ENCODE measurements at regions not wholly inside any gene's neighbourhood (a gene's known extent, or its start where the extent isn't known, plus 50 kb on each side); places are given as distances from the start of the nearest gene placed in this dataset.

DNA sequence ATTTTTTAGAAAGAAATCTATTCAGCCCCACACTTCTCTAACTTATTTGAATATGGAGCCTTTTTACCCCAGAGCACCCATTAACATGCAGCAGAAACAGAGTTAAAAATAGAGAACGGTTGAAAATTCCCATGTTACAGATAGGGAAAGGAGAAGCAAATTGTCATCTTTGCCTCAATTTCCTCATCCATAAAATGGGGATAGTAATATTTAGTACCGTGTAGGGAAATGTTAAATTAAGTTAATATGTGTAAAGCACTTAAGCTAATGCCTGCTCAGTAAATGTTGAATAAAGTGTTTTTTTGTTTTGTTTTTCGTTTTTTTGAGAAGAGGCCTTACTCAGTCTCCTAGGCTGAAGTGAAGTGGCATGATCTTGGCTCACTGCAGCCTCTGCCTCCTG, 50.3 kb downstream of the NAV1 start:
- no peak for DNase-seq (ENCODE audit: low read depth)

DNA sequence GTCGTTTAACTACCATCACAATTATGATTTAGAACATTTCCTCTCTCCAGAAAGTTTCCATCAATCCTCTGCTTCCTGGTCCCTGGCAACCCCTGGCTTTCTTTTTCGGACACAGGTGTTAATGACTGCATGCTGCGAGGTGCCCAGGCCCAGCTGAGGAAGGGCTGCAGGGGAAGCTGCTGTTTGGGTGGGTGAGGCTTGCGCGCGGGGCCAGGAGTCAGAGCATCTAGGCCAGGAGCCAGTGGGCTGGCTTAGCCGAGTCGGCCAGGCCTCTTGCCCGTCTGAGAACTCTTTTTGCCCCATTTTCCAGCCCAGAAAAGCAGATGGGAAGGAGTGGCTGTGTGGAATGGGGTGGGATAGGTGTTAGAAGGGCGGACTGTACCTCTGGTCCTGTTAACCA, 51.5 kb downstream of the NAV1 start:
- DNase-seq (ENCODE audit: low read depth), result no peak

DNA sequence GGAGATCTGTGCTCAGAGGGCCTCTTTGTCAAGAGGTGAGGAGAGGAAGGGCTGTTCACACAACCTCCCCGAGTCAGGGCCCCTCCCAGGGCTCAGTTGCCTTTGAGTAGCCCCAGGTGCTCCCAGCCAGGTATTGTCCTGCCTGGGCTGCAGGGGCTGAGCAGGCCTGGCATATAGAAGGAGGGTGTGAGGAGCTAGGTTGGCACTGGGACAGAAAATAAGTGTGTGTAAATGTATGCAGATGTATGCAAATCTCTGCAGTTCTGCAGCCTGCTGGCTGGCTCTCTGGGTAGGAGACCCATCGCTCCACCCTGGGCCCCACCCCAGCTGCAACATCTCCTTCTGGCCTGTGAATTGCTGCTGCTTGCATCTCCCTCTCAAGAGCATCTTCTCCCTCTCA, 52.4 kb downstream of the NAV1 start:
- no peak for DNase-seq (ENCODE audit: low read depth)

DNA sequence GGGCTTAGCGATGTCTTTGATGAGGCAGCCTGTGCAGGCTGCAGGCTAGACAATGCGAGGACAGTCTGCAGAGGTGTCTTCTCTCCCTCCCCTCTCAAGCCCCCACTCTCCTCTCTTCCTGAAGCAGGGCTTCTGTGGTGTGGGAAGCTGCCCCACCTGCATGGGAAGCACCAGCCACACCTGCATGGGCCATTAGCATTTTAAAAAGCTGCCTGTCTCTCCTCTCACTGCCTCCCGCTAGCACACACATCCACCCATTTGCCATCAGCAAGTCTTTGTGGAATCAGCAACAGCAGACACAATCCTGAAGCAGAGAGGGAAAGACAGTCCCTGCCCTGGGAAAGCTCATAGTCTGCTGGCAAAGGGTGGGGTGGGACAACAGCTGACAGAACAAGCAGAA, 53.1 kb downstream of the NAV1 start:
- DNase-seq (ENCODE audit: low read depth), result no peak

DNA sequence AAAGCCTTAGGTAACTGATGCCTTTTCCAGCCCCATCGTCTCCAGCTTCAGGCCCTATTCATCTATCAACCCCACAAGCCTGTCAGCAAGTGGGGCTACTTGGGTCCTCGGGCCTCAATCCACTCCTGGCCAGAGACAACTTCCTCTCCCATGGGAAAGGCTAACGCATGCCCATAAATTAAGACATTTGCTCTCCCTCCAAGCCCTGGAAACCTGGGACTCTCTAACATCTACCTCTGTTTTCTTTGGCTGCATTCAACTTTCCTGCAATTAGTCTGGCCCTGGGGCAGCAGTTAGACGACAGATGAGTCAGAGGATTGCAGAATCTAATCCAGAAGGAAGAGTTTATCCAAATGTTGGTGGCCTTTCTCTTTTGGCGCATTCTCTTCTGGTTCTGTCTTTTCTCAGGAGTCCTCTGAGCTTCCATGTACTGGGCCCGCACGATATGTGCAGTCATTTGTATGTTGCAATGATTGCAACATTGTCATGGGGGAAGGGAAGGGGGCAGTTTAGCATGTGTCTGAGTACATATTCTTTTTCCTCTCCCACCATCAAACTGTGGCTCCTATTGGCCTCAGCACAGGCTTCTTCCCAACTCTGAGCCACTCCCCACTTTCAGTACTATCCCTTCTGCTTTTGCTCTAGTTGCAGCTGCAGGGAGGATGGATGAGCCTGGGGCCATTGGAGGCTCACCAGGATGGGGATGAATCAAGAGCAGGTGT, 54.4 kb downstream of the NAV1 start:
- no peak for DNase-seq (ENCODE audit: low read depth)

DNA sequence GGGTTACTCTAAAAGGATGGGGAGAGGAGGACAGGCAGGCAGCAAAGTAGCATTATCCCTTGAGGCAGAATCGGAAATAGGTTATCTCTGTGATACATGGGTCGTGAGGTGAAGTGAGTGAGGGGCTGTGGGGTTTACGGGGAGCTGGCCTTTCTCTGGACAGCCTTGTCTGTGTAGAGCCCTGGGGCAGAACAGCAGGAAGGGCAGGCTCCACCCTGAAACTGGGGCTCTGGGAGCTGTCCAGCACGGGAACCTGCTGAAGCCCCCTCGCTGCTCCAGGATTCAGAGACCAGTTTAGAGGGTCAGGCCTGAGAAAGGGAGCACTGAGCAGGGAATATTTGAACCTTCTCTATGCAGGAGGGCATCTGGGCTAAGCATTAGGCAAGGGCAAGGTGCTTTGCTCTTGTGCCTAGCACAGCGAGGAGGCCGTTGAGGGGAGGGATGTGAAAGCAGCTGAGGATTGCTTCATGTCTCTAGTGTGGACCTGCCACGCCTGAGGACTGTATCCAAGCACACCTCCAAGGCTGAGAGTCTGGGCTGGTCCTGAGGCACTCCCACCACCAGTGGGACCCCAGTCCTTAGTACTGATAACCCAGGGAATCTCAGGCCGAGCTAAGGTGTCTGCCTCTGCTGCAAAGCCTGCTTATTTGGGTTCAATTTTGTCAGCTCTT, 55.8 kb downstream of the NAV1 start:
- no peak for DNase-seq (ENCODE audit: low read depth)

DNA sequence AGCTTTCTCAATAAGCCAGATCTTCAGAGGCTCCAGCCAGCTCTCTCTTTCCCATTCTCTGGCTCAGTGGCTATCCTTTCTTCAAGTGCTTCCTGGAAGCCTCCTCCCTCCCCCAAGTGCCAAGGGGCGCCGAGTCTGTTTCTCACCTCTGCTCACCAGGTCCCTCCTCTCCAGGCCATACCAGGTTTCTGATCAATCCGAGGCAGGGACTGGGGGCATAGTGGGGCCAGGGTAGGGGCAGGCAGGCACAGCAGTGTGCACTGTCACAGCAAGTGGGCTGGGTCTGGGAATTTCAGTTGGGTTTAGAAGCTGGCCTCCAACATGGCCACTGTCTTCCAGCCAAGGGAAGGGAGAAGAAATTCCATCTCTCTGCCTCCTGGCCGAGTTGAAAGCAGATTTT, 56.5 kb downstream of the NAV1 start:
- no peak for DNase-seq (ENCODE audit: low read depth)

DNA sequence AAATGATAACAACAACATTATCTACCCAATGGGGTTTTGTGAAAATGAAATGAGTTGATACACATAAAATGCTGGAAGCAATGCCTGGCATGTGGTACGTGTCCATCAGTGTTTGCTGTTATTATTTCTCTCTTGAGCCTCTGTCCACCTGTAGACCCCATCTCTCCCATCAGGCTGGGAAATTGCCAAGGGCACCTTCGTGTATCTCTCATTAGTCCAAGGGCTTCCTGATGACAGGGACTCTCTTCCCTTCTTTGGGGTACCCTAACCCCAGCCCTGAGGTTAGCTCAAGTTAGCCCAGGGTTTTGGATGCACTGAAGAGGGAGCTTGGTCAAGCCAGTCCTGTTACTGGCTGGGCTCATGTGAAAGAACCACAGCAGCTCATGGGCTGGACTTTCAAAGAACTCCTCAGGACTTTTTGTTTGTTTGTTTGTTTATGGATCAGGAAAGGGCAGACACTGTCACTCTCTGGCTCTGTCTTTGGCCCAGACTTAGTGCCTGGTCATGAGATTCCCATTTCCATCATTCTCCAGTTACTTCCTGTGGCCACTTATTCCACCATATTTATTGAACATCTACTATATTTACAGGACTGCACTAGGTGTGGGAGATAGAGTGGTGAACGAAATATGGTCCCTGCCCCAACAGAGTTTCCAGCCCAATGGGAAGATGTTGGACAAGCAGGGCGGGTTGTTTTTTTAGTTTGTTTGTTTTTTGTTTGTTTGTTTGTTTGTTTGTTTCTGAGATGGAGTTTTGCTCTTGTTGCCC, 57.4 kb downstream of the NAV1 start:
- DNase-seq (ENCODE audit: low read depth), result no peak

DNA sequence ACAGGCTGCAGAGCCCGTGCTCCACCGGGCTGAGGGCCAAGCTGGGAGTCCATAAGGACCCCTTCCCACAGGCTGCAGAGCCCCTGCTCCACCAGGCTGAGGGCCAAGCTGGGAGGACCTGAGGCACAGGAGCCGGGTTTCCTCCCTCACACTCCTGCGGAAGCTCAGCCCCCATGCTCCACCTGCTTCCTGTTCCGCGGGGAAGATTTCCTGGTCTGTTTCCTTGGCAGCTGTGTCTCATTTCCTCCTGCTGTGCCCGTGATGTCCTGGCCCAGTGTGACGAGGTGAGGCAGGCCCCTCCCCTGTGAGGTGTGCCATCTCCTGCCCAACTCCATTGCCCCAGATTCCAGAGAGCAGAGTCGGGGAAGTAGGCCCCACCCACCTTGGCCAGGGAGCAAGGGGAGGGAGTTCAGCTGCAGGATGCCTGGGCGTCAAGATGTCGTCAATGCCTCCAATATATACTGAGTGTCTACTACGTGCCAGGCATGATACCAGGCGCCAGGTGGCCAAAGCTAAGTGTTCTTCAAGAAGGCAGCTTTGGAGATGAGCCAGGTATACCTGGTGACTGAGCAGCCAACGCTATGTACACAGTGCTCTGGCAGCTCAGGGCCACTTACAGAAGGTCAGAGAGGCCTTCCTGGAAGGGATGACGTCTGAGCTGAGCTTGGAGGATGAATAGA, 58.8 kb downstream of the NAV1 start:
- no peak for DNase-seq (ENCODE audit: low read depth)

DNA sequence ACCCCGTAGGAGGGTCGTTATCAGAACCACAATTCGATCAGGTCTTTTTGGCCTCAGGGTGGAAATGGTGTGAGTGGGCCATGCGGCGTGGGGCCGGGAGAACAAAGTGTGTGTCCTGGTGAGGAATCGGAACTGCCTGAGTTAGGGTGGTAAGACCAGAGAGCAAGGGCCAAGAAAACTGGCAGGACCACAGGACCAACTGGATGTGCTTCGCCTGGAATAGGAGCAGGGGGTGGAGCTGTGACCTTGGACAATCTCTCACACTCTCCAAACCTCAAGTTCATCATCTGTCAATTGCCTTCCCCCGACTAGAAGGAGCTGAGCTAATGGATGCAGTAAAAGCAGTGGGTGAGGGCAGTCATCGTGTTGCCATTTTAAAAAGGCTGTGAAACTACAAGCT, 59.5 kb downstream of the NAV1 start:
- no peak for DNase-seq (ENCODE audit: low read depth)

DNA sequence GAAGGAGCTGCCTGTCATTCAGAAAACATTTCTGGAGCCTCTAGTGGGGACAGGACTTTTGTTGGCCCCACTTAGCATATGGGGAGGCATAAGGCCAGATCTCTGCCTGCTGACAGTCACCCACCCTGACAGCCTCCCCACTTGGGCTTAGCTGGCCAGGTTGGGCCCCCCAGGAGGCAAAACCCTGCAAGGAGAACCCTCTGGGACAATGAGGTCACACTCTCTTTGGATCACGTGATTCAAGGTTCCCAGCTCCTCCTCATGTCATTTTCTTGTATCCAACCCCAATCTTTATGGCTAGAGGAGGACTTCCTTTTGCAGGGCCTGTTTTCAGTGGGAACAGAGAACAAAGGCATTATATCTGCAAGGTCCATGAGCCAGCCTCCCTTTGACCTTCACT, 60.0 kb downstream of the NAV1 start:
- no peak for DNase-seq (ENCODE audit: low read depth)

DNA sequence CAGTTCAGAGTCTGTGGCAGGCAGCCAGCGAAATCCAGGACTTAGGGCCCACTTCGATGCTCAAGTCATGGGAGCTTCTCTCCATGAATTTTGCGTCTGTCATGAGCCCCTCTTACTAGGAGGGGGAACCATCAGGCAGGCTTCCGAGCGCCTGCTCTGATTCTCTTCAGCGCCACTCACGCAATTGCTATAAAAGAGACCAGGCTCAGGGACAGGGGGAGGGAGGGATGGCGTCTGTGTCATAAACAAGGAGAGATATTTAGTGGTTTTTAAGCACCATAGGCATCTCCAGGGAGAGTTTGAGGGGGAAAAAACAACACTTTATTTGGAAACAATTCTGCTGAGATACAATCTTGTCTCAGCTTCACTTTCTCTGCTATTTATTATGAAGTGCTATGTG, 60.6 kb downstream of the NAV1 start:
- DNase-seq (ENCODE audit: low read depth), result no peak

DNA sequence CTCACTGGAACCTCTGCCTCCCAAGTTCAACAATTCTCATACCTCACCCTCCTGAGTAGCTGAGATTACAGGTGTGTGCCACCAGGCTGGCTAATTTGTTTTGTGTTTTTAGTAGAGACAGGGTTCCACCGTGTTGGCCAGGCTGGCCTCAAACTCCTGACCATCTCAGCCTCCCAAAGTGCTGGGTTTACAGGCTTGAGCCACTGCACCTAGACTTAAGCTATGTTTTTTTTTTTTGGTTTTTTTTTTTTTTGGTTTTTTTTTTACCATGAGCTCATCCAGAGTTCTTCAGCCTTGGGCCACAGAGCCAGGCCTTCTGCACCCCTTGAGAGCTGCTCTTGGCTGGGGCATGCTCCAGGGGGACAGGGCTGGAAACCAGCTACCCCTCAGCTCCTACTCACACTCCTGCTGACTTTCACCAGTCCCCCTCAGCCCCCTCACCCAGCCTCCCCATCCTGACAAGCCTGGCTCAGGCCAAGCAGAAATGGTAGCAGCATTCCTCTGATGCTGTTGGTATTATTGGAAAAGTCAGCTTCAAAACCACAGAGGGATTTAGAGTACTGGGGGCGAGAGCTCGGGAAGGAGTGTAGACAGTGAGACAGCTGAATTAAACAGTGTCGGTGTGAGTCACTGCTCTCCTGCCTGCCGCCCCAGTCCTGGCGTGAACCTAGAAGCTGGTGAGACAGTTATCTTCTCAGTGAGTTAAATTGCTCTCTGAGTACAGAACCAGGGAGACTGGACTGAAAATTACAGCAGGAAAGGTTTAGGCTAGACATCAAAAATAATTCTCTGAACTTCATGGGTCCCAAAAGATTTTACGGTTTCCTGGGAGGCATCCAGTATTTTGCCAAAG, 63.7 kb downstream of the NAV1 start:
- no peak for DNase-seq (ENCODE audit: low read depth)

DNA sequence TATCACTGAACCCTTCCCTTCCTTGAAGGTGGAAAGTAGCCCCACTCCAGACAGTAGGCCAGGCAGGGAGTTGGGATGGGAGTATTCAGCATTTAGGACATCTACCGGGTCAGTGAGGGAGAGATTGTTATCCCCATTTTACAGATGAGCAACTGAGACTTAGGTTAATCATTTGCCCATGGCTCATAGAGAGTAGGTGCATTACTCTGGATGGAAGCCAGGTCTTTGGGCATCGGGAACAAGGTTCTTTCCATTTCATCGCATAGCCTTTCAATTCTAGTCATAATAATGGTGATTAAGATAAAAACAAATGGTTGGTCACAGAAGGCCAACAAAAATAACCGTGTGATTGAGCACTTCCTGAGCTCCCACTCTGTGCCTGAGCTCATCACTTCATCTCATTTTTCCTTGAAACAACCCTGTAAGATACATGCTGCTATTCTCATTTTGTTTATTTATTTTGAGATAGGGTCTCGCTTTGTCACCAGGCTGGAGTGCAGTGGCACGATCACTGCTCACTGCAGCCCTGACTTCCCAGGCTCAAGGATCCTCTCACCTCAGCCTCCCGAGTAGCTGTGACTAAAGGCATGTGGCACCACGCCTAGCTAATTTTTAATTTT, 64.8 kb downstream of the NAV1 start:
- no peak for DNase-seq (ENCODE audit: low read depth)

DNA sequence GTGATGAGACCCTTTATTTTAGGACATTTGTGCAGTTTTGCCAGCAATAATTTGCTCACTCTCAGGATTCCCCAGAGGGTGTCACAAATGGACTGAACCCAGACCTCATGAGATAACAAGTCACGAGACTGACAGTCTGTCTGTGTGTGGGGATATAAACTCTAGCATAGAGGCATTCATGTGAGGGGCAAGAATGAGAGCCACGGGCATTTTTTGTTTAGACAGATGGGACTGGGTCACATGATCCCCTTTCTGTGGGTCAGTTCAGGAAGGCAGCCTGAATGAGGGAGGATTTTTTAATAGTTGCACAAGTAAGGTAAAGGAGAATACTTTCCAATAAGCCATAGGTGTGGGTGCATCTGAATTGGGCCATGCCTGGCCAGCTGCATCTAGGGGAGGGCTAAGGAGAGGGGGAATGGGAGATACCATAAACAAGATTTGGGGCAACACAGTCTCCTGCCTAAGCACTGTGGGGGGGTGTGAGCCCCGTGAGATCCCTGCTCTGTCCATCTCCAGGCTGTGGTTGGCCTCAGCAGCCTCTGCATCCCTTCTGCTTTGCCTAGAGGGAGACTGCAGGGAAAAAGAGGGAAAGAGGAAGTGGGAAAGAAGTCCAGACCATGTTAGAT, 66.6 kb downstream of the NAV1 start:
- no peak for DNase-seq (ENCODE audit: low read depth)

DNA sequence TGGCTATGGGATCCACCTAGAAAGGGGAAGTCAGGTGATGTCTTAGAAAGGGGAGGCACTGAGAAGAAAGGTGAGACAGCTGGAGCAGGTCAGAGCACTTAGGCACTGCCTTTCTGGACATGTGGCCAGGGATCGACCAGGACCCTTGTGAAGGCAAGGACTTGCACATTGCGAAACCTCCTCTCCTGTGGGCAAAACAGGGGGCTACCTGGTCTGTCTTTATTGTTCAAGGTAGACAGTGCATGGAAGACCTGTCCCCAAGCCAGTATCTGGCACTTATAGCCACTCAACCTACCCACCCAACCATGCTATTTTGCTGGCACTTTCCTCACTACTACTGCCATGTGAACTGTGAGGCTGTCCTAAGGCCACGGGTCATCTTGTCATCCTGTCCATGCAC, 67.2 kb downstream of the NAV1 start:
- no peak for DNase-seq (ENCODE audit: low read depth)

DNA sequence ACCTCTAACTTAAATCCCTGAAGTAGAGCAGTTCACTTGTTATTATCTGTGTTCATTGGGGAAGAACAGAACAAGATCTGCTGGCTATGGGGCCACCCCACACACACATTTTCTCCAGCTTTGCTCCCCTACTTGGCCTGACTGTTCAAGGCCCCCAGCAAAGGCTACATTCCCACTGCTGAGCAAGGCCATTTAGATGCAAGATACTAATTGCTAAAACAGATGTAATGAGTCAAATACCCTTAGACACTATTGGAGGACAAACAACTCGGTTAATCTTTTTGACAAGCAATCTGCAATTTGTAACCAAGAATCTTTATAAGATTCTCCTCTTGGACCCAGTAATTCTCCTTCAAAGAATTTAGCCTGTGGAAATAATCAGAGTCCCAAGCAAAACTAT, 67.7 kb downstream of the NAV1 start:
- DNase-seq (ENCODE audit: low read depth), result no peak

DNA sequence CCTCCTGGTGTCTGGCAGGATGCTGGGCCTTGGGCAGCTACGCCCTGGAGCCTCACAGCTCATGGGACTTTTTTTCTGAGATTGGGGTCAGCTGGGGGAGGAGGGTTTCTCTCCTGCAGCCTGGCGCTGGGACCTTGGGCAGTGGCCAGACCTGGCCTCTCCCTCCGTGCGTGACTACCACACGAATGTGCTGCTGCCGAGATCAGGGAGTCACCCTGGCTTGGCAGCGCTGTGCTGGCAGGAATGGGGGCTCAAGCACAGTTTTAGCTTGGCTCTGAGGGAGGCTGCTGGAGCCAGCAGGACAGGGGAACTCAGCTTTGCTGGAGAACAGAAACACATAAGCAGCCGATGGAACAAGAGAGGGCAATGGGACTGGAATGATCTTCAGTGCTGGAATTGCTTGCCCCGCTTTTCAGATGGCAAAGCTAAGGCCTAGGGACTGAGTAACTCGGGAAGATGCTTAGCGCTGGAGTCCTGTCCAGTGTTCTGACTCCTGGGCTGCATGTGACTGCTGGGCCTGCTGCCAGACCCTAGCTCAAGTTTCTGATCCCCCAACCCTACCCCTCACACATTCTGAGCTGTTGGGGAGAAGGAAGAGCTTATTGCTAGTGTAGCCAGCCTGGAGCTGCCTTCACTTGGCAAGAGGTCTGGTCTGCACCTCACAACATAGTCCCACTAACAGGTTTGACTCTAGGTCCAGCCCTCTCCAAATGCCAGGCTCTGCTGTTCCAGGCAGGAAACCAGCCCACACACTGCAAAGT, 69.9 kb downstream of the NAV1 start:
- no peak for DNase-seq (ENCODE audit: low read depth)

DNA sequence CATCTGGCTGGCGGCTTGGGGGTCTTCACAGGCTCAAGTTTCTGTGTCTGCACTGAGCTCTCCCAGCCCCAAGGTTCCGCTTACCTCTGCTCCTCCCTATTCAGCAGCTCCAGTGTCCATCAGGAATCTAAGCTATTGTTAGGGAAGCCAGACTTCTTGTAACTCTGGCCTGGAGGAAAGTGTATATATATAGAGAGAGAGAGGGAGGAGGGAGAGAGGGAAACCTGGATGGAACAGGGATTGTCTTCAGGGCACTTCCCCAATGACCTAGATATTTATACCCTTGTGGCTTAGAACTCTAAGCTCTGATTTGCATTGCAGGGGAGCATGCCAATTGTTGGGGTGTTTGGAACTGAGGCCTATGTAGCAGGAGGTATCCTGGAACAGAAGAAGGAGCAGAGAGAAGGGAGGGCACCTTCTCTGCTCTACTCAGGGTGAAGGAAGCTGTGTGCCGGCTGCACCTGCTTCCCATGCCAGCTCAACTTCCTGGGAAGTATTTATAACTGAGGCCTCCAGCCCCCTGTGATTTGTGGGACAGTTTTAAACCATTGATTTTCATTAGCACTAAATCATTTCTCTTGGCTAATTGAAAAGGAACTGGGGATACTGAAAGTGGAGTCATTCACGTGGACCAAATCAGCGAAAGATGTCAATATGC, 70.9 kb downstream of the NAV1 start:
- DNase-seq (ENCODE audit: low read depth), result no peak

DNA sequence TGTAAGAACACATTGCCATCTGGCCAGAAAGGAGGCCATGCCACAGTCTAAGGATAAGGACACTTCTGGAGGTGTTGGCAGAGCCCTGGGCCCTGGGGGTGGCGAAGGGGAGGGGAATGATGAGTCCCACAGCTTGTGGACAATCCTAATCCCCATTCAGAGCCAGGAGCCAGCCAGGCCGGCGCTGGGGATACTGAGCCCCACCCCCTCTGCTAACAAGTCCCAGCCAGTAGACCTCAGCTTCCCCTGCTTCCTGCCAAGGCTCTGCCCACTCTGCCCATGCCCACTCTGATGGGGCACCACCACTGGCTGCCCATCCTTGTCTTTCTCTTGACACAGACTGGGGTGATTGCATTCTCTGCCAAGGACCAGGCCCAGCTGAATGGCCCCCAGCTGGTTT, 71.9 kb downstream of the NAV1 start:
- DNase-seq (ENCODE audit: low read depth), result no peak
